Memory B cell (primary cell): ENCODE measurements at regions not wholly inside any gene's neighbourhood (a gene's known extent, or its start where the extent isn't known, plus 50 kb on each side); places are given as distances from the start of the nearest gene placed in this dataset.

Experiments
- ATAC-seq: fragments of 150-1000 bp; cut with Tn5 transposase; 2 replicates; pipeline ENCODE4 v1.10.0; 2021; ENCODE audit warnings: low read depth, mild to moderate bottlenecking, moderate library complexity
- DNase-seq, 2 donors: peaks; one replicate each; pipeline ENCODE4 v3.0.0; 2022; ENCODE audit warnings: low spot score in 2 of 2
- H3K27ac Mint-ChIP-seq: one replicate; pipeline ENCODE4 v1.8.0; 2022; ENCODE audit warnings: mild to moderate bottlenecking, moderate library complexity, mixed read lengths
- H3K27me3 Mint-ChIP-seq: one replicate; pipeline ENCODE4 v1.8.0; 2022; ENCODE audit warnings: mixed read lengths
- H3K36me3 Mint-ChIP-seq: one replicate; pipeline ENCODE4 v1.8.0; 2022; ENCODE audit warnings: mild to moderate bottlenecking, mixed read lengths
- H3K4me1 Mint-ChIP-seq: one replicate; pipeline ENCODE4 v1.8.0; 2022; ENCODE audit warnings: mixed read lengths
- H3K4me3 Mint-ChIP-seq: one replicate; pipeline ENCODE4 v1.8.0; 2022; ENCODE audit warnings: mild to moderate bottlenecking, moderate library complexity, mixed read lengths
- H3K9me3 Mint-ChIP-seq: one replicate; pipeline ENCODE4 v1.8.0; 2022; ENCODE audit warnings: mixed read lengths

DNA sequence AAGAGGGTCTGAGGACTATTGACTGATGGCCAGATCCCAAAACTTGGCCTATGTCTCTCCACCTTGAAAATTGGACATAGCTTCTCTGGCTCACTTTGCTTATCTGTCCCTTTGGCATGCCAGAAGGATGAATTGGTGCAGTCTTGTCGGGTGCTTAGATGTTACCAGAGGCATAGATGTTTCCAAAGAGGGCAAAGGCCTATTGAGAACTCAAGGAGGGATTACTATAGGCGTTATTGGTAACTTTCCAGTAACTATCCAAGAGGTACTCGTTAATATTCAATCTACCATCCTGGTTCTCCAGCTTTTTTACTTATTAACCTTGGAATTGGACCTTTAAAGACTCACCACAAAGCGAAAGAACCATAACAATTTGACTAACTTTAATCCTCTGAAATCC, 368.3 kb upstream of the ESRRG start:
- ATAC-seq: no peak

DNA sequence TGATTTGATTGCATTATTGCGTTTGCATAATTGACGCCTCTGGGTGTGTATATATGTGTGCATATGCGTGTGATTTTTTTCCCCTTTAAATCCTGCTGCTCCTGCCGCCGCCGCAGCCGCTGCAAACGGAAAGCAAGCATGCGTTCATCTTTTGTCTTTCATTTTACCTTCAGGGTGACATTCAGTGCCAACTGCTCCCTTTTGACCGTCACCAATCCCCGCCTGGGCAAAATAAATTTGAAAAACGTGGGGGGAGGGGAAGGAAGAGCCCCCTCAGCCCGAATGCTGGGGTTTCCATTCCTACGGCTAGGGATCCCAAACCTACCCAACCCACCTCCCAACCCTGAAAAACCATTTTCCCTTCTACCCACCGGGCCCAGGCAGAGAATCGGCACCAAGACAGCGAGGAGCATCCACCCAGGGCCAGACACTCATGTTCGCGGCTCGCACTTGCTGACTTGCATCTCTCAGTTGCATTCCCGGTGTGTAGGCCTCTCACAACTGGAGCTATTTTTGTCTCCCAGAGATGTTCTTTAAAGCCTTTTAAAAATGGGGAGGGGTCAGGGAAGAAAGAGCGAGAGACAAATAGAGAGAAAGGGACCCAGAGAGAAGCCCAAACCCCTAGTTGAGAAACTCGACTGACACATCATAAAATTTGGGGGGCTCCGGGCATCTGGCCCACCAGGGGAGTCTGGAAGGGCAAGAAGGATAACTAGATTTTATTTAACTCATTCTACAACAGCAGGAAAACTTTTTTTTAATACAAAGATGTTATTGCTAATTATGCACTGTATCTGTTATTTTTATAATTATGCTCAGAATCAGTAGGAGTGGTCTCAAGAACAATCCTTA, 367.1 kb upstream of the ESRRG start:
- peaks cover 15% of the 10 kb centered on the region for H3K27me3 Mint-ChIP-seq
- no peak overlapping the region for H3K27ac Mint-ChIP-seq
- H3K4me1 Mint-ChIP-seq: peaks cover 2% of the 10 kb centered on the region
- H3K9me3 Mint-ChIP-seq: peaks cover 2% of the 10 kb centered on the region
- no peaks in the 10 kb centered on the region for H3K36me3 Mint-ChIP-seq
- no peak overlapping the region for H3K4me3 Mint-ChIP-seq
- ATAC-seq: no peak
- DNase-seq: no peak

More for the DNA sequence above, 368.3 kb upstream of the ESRRG start:
- Mint-ChIP-seq H3K4me3 (no peak overlapping the region), H3K9me3 (peaks cover 2% of the 10 kb centered on the region), H3K36me3 (no peaks in the 10 kb centered on the region), H3K4me1 (peaks cover 2% of the 10 kb centered on the region), H3K27ac (no peak overlapping the region), H3K27me3 (peaks cover 15% of the 10 kb centered on the region)
- no peak for DNase-seq

DNA sequence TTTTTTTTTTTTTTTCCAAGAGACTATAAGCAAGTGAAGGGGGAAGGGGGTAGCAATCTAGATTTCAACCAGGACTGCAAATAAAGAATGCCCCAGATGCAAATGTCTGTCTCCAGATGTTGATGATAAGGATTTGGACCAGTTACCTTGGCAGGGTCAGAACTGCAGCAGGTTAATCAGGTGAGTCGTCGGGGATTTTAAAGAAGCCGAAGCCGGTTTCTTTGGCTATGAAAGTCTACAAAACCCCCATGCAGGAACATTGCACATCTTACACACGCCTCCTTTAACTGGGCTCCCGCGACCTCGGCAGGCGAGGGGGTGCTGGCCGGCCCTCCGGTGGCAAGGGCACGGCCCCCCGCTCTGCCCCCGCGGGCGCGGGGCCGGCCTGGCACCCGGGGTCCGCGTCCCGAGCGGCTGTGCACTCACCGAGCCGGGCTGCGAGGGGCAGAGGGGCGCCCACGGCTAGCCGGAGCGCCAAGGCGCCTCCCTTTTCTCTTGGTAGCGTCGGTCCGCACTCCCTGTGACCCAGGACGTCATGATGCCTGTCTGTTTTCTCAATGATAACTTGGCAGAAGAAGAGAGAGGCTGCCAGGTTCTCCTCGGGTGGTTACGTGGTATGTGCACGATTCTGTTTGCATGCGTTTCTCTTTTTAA, 366.3 kb upstream of the ESRRG start:
- H3K27me3 Mint-ChIP-seq: peaks cover 15% of the 10 kb centered on the region
- DNase-seq (no peak), ATAC-seq (no peak)
- H3K9me3 Mint-ChIP-seq: peaks cover 2% of the 10 kb centered on the region
- peaks cover 2% of the 10 kb centered on the region for H3K4me1 Mint-ChIP-seq
- H3K27ac Mint-ChIP-seq: no peak overlapping the region
- H3K4me3 Mint-ChIP-seq: no peak overlapping the region
- no peaks in the 10 kb centered on the region for H3K36me3 Mint-ChIP-seq

DNA sequence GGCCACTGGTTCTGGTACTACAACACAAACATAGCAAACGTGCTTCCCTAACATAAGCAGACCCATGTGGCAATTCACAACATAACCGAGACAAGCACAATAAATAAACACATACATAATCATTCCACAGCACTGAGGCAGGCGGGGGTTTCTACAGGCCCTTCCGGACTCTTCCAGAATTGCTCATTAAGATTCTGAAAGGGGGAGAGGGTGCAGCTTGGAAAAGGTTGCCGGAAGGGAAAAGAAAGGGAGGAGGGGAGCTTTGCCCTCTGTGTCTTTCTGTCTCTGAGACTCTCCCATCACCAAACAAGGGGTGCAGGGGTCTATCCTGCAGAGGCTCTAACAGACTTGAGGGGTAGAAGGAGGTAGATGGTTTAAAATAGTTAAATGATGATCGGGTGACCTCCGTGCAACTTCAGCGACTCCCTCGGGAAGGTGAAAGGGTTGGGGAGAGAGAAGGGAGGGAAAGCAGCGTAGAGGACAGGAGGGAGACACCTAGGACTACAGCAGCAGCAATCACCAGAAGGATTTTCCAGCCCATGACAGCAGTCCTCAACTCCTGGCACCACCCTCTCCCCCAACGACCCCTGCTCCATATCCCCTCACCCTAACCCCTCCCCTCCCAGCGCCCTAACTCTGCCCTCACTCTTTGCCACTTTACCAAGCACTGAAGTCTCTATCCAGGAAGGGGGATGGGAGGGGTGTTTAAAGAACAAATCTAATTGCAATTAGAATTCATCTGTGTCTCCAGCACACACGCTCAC, 365.5 kb upstream of the ESRRG start:
- Mint-ChIP-seq H3K36me3 (no peaks in the 10 kb centered on the region), H3K4me3 (no peak overlapping the region), H3K27ac (no peak overlapping the region), H3K27me3 (peaks cover 15% of the 10 kb centered on the region), H3K9me3 (peaks cover 2% of the 10 kb centered on the region), H3K4me1 (peaks cover 2% of the 10 kb centered on the region)
- DNase-seq (no peak), ATAC-seq (no peak)

DNA sequence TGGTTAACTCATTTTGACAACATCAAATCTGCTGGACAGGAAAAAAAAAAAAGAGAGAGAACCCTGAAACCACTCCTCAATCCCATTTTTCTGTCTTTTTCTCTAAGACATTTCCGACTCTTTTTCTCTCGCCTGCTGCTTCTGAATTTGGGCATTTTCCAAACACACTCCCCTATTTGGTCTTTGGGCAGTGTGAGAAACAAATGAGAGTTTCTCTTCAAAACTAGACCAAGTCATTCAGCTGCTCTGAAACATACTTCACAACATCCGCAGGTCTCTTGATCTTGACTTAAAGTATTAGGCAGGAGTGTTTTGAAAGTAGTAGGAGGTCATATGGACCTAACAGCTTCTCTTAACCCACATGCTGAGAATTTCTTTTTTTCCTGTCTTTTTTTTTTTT, 364.8 kb upstream of the ESRRG start:
- H3K27me3 Mint-ChIP-seq: peaks cover 15% of the 10 kb centered on the region
- H3K4me3 Mint-ChIP-seq: no peak overlapping the region
- no peak overlapping the region for H3K27ac Mint-ChIP-seq
- no peaks in the 10 kb centered on the region for H3K36me3 Mint-ChIP-seq
- peaks cover 2% of the 10 kb centered on the region for H3K4me1 Mint-ChIP-seq
- H3K9me3 Mint-ChIP-seq: peaks cover 2% of the 10 kb centered on the region
- DNase-seq (no peak), ATAC-seq (no peak)

DNA sequence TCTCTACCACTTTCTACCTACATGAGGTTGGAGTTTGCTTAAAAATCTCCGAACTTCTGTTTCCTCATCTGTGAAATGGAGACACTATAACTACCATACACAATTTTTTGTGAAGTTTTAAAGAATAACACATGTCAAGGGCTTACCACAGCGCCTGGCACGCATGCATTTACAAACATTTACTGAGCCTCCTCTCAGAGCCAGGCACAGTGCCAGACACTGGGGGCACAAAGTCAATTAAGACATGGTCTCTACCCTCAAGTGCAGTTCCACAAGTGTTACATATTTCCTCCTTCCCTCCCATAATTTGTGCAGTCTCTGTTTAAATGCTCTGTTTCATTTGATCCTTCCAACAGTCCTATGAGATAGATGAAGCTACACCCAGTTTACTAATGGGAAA, 356.4 kb upstream of the ESRRG start:
- H3K4me1 Mint-ChIP-seq: no peaks in the 10 kb centered on the region
- no peaks in the 10 kb centered on the region for H3K36me3 Mint-ChIP-seq
- DNase-seq (no peak), ATAC-seq (no peak)
- no peak overlapping the region for H3K27ac Mint-ChIP-seq
- peaks cover 1% of the 10 kb centered on the region for H3K27me3 Mint-ChIP-seq
- no peak overlapping the region for H3K4me3 Mint-ChIP-seq
- H3K9me3 Mint-ChIP-seq: peaks cover 2% of the 10 kb centered on the region

DNA sequence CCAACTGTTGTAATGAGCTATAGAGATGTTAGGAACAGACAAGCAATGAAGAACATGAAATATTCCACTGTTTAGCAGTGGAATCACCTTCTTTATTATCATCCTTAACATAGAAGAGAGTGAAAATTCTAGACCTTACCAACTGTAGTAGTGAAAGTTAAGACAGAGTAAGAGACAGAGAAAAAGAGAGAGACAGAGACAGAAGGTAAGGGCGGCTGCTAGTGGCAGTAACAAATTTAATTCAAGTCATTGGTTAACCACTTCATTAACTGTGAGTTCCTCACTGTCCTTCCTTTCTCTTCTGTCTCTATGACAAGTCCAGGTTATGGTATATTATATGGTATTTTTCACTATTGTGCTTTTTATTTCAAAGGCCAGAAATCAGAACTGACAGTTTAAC, 355.7 kb upstream of the ESRRG start:
- DNase-seq: no peak
- no peak overlapping the region for H3K4me3 Mint-ChIP-seq
- peaks cover 2% of the 10 kb centered on the region for H3K9me3 Mint-ChIP-seq
- H3K36me3 Mint-ChIP-seq: no peaks in the 10 kb centered on the region
- H3K4me1 Mint-ChIP-seq: no peaks in the 10 kb centered on the region
- peaks cover 1% of the 10 kb centered on the region for H3K27me3 Mint-ChIP-seq
- no peak for ATAC-seq
- no peak overlapping the region for H3K27ac Mint-ChIP-seq

DNA sequence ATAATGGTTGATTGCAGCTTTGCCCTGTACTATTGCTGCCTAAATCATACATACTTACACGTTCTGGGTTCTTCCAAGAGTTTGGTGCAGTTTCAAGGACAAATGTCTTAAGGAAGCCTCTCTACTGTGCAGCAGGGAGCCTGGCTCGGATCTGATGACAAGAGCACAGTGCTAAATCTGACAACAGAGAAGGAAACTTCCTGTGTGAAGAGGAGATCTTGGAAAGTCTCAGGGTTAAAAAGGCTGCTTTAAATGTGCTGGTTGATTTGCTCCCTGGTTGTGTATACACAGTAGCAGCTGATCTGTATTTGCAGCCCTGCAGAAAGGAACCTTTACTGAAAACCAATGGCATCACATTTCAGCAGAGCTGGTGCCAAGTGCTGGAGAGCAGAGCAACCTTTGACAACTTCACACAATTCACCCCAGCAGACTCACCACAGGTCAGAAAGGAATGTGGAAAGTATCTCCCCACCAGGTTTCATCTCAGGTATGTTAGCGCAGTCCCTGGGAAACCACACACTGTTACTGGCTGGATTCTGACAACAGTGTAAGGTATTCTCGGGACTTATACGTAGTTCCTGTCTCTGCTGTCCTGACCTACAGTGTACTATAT, 355.0 kb upstream of the ESRRG start:
- H3K9me3 Mint-ChIP-seq: peaks cover 2% of the 10 kb centered on the region
- no peaks in the 10 kb centered on the region for H3K4me1 Mint-ChIP-seq
- no peak overlapping the region for H3K27ac Mint-ChIP-seq
- DNase-seq: no peak
- H3K27me3 Mint-ChIP-seq: peaks cover 1% of the 10 kb centered on the region
- H3K4me3 Mint-ChIP-seq: no peak overlapping the region
- no peak for ATAC-seq
- no peaks in the 10 kb centered on the region for H3K36me3 Mint-ChIP-seq

- Mint-ChIP-seq H3K4me3 (no peak overlapping the region), H3K27me3 (peaks cover 1% of the 10 kb centered on the region), H3K36me3 (no peaks in the 10 kb centered on the region), H3K27ac (no peak overlapping the region), H3K9me3 (peaks cover 2% of the 10 kb centered on the region), H3K4me1 (no peaks in the 10 kb centered on the region)
- ATAC-seq (no peak), DNase-seq (no peak)
Observed at GRCh38 chr1:217077426-217077825, 354.2 kb upstream of the ESRRG start.

DNA sequence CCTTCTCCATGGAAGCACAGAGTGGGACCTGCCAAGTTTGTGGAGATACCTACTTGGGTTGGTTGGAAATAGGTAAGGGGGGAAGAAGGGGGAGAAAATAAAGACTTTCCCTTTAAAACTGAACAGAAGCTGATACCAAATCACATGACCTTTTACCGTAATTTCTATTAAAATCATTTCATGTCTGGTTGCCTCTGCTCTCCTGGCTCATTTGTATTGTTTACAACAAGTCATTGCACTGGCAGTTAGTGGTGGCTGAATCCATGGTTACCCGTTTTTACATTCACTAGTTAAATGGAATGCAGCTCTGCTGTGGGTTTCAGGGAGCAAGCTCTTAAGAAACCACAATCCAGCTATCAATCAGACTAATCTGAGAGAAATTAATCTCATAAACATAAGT, 353.7 kb upstream of the ESRRG start:
- no peak for DNase-seq

GRCh38 chr1:217072926-217073325, 349.7 kb upstream of the ESRRG start:
- ATAC-seq (no peak), DNase-seq (no peak)
- H3K36me3 Mint-ChIP-seq: no peaks in the 10 kb centered on the region
- peaks cover under 1% of the 10 kb centered on the region for H3K27me3 Mint-ChIP-seq
- H3K4me1 Mint-ChIP-seq: no peaks in the 10 kb centered on the region
- peaks cover 3% of the 10 kb centered on the region for H3K9me3 Mint-ChIP-seq
- no peak overlapping the region for H3K27ac Mint-ChIP-seq
- no peak overlapping the region for H3K4me3 Mint-ChIP-seq

More for the DNA sequence above, 353.7 kb upstream of the ESRRG start:
- H3K36me3 Mint-ChIP-seq: no peaks in the 10 kb centered on the region
- H3K27ac Mint-ChIP-seq: no peak overlapping the region
- peaks cover 1% of the 10 kb centered on the region for H3K27me3 Mint-ChIP-seq
- no peak overlapping the region for H3K4me3 Mint-ChIP-seq
- peaks cover 2% of the 10 kb centered on the region for H3K9me3 Mint-ChIP-seq
- H3K4me1 Mint-ChIP-seq: no peaks in the 10 kb centered on the region
- no peak for ATAC-seq

DNA sequence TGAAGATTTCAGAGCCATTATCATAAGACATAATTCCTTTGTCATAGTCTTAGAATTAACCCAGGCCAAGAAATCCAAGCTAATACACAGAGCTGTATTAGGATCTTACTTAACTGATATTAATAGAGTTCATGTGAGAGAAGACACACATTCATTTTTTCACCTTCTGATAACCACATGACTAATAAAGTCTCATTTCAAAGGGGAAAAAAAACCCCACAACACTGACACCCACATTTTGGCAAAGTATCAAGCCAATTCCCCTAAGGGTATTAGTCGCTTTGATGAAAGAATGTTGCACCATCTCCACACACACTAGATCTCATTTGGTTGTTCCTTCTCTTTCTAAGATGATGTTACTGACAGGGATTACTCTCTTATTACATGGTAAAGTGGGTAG, 344.4 kb upstream of the ESRRG start:
- H3K27me3 Mint-ChIP-seq: no peaks in the 10 kb centered on the region
- ATAC-seq: no peak
- peaks cover 3% of the 10 kb centered on the region for H3K9me3 Mint-ChIP-seq
- H3K27ac Mint-ChIP-seq: no peak overlapping the region
- no peak overlapping the region for H3K4me3 Mint-ChIP-seq
- no peaks in the 10 kb centered on the region for H3K4me1 Mint-ChIP-seq
- no peaks in the 10 kb centered on the region for H3K36me3 Mint-ChIP-seq
- no peak for DNase-seq

- no peaks in the 10 kb centered on the region for H3K36me3 Mint-ChIP-seq
- H3K27me3 Mint-ChIP-seq: no peaks in the 10 kb centered on the region
Observed at GRCh38 chr1:217066794-217067193, 343.6 kb upstream of the ESRRG start.

More at GRCh38 chr1:217066794-217067193, 343.6 kb upstream of the ESRRG start:
- no peak overlapping the region for H3K27ac Mint-ChIP-seq
- DNase-seq (no peak), ATAC-seq (no peak)
- H3K4me3 Mint-ChIP-seq: no peak overlapping the region
- peaks cover 3% of the 10 kb centered on the region for H3K9me3 Mint-ChIP-seq
- no peaks in the 10 kb centered on the region for H3K4me1 Mint-ChIP-seq
